HL-60 (cell line): ENCODE measurements at regions not wholly inside any gene's neighbourhood (a gene's known extent, or its start where the extent isn't known, plus 50 kb on each side); places are given as distances from the start of the nearest gene placed in this dataset.

Source experiments
- POLR2AphosphoS5 ChIP-seq: IDR thresholded peaks from 2 replicates; pipeline ENCODE4 v1.6.1; 2012; ENCODE audit warnings: low read depth
- TF ChIP-seq, protein P1 (sequence below): IDR thresholded peaks from one replicate; pipeline ENCODE4 v1.5.1; 2011; ENCODE audit warnings: low read length, control low read depth, inconsistent platforms; ENCODE audit not compliant: insufficient read depth
- TF ChIP-seq, protein P2 (sequence below): IDR thresholded peaks from 2 replicates; pipeline ENCODE4 v1.6.1; 2012; ENCODE audit warnings: low read depth; ENCODE audit not compliant: insufficient replicate concordance

DNA sequence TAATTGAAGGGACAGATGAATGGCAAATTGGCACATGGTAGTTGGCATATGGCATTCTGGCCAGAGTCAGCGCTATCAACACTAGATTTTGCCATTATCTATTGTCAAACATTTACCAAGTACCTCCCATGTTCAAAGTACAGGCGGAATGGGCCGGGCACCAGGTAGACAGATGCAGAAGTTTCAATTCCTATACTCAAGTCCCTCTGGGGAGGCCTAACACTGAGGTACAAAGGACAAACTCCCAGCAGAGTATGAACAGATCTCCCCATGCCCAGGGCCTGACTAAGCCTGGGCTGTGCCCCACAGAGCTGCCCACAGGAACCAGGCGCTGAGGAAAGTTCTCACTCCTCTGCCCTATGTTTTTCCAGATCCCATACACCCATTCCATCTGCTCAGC lies 257.5 kb upstream of the KLHL29 start:
- TF ChIP-seq, protein P1, sequence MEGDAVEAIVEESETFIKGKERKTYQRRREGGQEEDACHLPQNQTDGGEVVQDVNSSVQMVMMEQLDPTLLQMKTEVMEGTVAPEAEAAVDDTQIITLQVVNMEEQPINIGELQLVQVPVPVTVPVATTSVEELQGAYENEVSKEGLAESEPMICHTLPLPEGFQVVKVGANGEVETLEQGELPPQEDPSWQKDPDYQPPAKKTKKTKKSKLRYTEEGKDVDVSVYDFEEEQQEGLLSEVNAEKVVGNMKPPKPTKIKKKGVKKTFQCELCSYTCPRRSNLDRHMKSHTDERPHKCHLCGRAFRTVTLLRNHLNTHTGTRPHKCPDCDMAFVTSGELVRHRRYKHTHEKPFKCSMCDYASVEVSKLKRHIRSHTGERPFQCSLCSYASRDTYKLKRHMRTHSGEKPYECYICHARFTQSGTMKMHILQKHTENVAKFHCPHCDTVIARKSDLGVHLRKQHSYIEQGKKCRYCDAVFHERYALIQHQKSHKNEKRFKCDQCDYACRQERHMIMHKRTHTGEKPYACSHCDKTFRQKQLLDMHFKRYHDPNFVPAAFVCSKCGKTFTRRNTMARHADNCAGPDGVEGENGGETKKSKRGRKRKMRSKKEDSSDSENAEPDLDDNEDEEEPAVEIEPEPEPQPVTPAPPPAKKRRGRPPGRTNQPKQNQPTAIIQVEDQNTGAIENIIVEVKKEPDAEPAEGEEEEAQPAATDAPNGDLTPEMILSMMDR, result no peak
- TF ChIP-seq POLR2AphosphoS5, result no peak
- TF ChIP-seq, protein P2, sequence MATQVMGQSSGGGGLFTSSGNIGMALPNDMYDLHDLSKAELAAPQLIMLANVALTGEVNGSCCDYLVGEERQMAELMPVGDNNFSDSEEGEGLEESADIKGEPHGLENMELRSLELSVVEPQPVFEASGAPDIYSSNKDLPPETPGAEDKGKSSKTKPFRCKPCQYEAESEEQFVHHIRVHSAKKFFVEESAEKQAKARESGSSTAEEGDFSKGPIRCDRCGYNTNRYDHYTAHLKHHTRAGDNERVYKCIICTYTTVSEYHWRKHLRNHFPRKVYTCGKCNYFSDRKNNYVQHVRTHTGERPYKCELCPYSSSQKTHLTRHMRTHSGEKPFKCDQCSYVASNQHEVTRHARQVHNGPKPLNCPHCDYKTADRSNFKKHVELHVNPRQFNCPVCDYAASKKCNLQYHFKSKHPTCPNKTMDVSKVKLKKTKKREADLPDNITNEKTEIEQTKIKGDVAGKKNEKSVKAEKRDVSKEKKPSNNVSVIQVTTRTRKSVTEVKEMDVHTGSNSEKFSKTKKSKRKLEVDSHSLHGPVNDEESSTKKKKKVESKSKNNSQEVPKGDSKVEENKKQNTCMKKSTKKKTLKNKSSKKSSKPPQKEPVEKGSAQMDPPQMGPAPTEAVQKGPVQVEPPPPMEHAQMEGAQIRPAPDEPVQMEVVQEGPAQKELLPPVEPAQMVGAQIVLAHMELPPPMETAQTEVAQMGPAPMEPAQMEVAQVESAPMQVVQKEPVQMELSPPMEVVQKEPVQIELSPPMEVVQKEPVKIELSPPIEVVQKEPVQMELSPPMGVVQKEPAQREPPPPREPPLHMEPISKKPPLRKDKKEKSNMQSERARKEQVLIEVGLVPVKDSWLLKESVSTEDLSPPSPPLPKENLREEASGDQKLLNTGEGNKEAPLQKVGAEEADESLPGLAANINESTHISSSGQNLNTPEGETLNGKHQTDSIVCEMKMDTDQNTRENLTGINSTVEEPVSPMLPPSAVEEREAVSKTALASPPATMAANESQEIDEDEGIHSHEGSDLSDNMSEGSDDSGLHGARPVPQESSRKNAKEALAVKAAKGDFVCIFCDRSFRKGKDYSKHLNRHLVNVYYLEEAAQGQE, result no peak
